Vagina (tissue), 2 donors: ENCODE measurements at regions not wholly inside any gene's neighbourhood (a gene's known extent, or its start where the extent isn't known, plus 50 kb on each side); places are given as distances from the start of the nearest gene placed in this dataset.
"Not testable (repeated sequence)": the region's sequence is repeated elsewhere in the genome, so short reads cannot be mapped to it uniquely, and the experiment has no call there.

Experiments
- CTCF ChIP-seq, 3 experiments: fragments of 450-650 bp in 2 of 3; fragments of 200-600 bp in 1 of 3; sonication (generic) in 1 of 3; IDR thresholded peaks; one replicate each; pipeline ENCODE4 v1.5.1; 2017 to 2019; ENCODE audit warnings: antibody characterized with exemption in 3 of 3, mild to moderate bottlenecking in 2 of 3, moderate library complexity in 2 of 3
- POLR2A ChIP-seq, 2 donors: fragments of 450-650 bp; IDR thresholded peaks; one replicate each; pipeline ENCODE4 v1.6.1; 2017; ENCODE audit warnings: antibody characterized with exemption in 2 of 2, mild to moderate bottlenecking in 2 of 2, moderate library complexity in 2 of 2

- TF ChIP-seq CTCF, POLR2A (IDR thresholded peaks at IDR 0.05): not testable (repeated sequence)
These were observed 498.0 kb downstream of the C12orf50 start for GRCh38 chr12:87531213-87531612.
